ENCODE measurements at regions not wholly inside any gene's neighbourhood (a gene's known extent, or its start where the extent isn't known, plus 50 kb on each side); places are given as distances from the start of the nearest gene placed in this dataset.

- DNase-seq (no peak), ATAC-seq (ENCODE audit: low read depth) (no peak)
- no peaks in the 10 kb centered on the region for H4K20me1 ChIP-seq (ENCODE audit: control insufficient read depth, insufficient read depth, low read length, poor library complexity, severe bottlenecking)
- H2AFZ ChIP-seq (ENCODE audit: insufficient read depth, low read depth, low read length, poor library complexity, severe bottlenecking): no peak overlapping the region
- H3K9me3 Mint-ChIP-seq (ENCODE audit: insufficient read depth): peaks cover 5% of the 10 kb centered on the region
- no peaks in the 10 kb centered on the region for H3K4me1 ChIP-seq (ENCODE audit: control insufficient read depth in 2 of 2, insufficient read depth in 2 of 2, low read length in 2 of 2)
- H3K4me3 Mint-ChIP-seq: no peak overlapping the region
- no peak overlapping the region for H3K9ac ChIP-seq (ENCODE audit: low read length)
- no peak overlapping the region for H3K27ac ChIP-seq (ENCODE audit: low read length in 2 of 2)
- no peak overlapping the region for H3K4me2 ChIP-seq (replicated peaks; ENCODE audit: low read depth, low read length, poor library complexity, severe bottlenecking)
- H3K4me3 ChIP-seq (ENCODE audit: control extremely low read depth in 1 of 5, extremely low read depth in 1 of 5, insufficient read depth in 1 of 5, low read depth in 2 of 5, low read length in 4 of 5): no peak overlapping the region
- no CpG with 5 or more reads among the region's 2 CpGs for WGBS (ENCODE audit: insufficient coverage)
- no peak overlapping the region for H3K27ac Mint-ChIP-seq
- intact Hi-C loops (cut with micrococcal nuclease): no loop called here
- no peaks in the 10 kb centered on the region for H3K4me1 Mint-ChIP-seq
- H3K36me3 ChIP-seq (replicated peaks in 1 of 2; ENCODE audit: control extremely low read depth in 1 of 2, control insufficient read depth in 1 of 2, extremely low read depth in 1 of 2, insufficient read depth in 2 of 2, low read length in 1 of 2): no peaks in the 10 kb centered on the region
- no peaks in the 10 kb centered on the region for H3K79me2 ChIP-seq (ENCODE audit: control insufficient read depth, insufficient read depth, low read length)
- POLR2A ChIA-PET: no interaction called here
- H3K27me3 Mint-ChIP-seq: no peaks in the 10 kb centered on the region
- no peaks in the 10 kb centered on the region for H3K27me3 ChIP-seq (replicated peaks in 1 of 4; ENCODE audit: control extremely low read depth in 1 of 4, control insufficient read depth in 3 of 4, insufficient read depth in 4 of 4, low read length in 3 of 4)
- no peaks in the 10 kb centered on the region for H3K9me3 ChIP-seq (ENCODE audit: control extremely low read depth in 1 of 3, control insufficient read depth in 2 of 3, insufficient read depth in 1 of 3, low read length in 2 of 3)
- CTCF ChIA-PET: no interaction called here
- no peak for TF ChIP-seq EZH2 (IDR thresholded peaks at IDR 0.05; ENCODE audit: borderline replicate concordance, insufficient read depth, low read depth, low read length, poor library complexity, severe bottlenecking)
- TF ChIP-seq CTCF (IDR thresholded peaks at IDR 0.05): no peak
Measured at GRCh38 chr4:130395871-130396270, 1299.9 kb downstream of the C4orf33 start.

- Histone ChIP-seq H3K36me3 (replicated peaks in 1 of 2; ENCODE audit: control extremely low read depth in 1 of 2, control insufficient read depth in 1 of 2, extremely low read depth in 1 of 2, insufficient read depth in 2 of 2, low read length in 1 of 2) (no peaks in the 10 kb centered on the region), H3K4me3 (ENCODE audit: control extremely low read depth in 1 of 5, extremely low read depth in 1 of 5, insufficient read depth in 1 of 5, low read depth in 2 of 5, low read length in 4 of 5) (no peak overlapping the region), H3K9me3 (ENCODE audit: control extremely low read depth in 1 of 3, control insufficient read depth in 2 of 3, insufficient read depth in 1 of 3, low read length in 2 of 3) (peaks cover 0 to 6% (median 1%) of the 10 kb centered on the region in 3 donors), H2AFZ (ENCODE audit: insufficient read depth, low read depth, low read length, poor library complexity, severe bottlenecking) (no peak overlapping the region), H3K79me2 (ENCODE audit: control insufficient read depth, insufficient read depth, low read length) (no peaks in the 10 kb centered on the region), H3K27ac (ENCODE audit: low read length in 2 of 2) (no peak overlapping the region), H4K20me1 (ENCODE audit: control insufficient read depth, insufficient read depth, low read length, poor library complexity, severe bottlenecking) (no peaks in the 10 kb centered on the region), H3K9ac (ENCODE audit: low read length) (no peak overlapping the region), H3K4me2 (replicated peaks; ENCODE audit: low read depth, low read length, poor library complexity, severe bottlenecking) (no peak overlapping the region), H3K4me1 (ENCODE audit: control insufficient read depth in 2 of 2, insufficient read depth in 2 of 2, low read length in 2 of 2) (no peaks in the 10 kb centered on the region), H3K27me3 (replicated peaks in 1 of 4; ENCODE audit: control extremely low read depth in 1 of 4, control insufficient read depth in 3 of 4, insufficient read depth in 4 of 4, low read length in 3 of 4) (no peaks in the 10 kb centered on the region)
- Mint-ChIP-seq H3K27ac (no peak overlapping the region), H3K9me3 (ENCODE audit: insufficient read depth) (no peaks in the 10 kb centered on the region), H3K4me1 (no peaks in the 10 kb centered on the region), H3K27me3 (no peaks in the 10 kb centered on the region), H3K4me3 (no peak overlapping the region)
- no peak for DNase-seq
- intact Hi-C loops (cut with micrococcal nuclease): no loop called here
- ATAC-seq (ENCODE audit: low read depth): no peak
- TF ChIP-seq EZH2 (IDR thresholded peaks at IDR 0.05; ENCODE audit: borderline replicate concordance, insufficient read depth, low read depth, low read length, poor library complexity, severe bottlenecking): no peak
- no peak for TF ChIP-seq CTCF (IDR thresholded peaks at IDR 0.05)
- 78% methylated on average over 2 of the region's 3 CpGs for WGBS (ENCODE audit: insufficient coverage)
- CTCF ChIA-PET: no interaction called here
- POLR2A ChIA-PET: no interaction called here
Measured at GRCh38 chr4:130403221-130403620, 1307.3 kb downstream of the C4orf33 start.

All from B cell (primary cell).